NCI-H2196 (cell line): ENCODE measurements at regions not wholly inside any gene's neighbourhood (a gene's known extent, or its start where the extent isn't known, plus 50 kb on each side); places are given as distances from the start of the nearest gene placed in this dataset.

Experiments
- DNase-seq: peaks from one replicate; lab custom pipeline; 2025; ENCODE audit not compliant: unreplicated experiment; lab: John Stamatoyannopoulos, UW

DNA sequence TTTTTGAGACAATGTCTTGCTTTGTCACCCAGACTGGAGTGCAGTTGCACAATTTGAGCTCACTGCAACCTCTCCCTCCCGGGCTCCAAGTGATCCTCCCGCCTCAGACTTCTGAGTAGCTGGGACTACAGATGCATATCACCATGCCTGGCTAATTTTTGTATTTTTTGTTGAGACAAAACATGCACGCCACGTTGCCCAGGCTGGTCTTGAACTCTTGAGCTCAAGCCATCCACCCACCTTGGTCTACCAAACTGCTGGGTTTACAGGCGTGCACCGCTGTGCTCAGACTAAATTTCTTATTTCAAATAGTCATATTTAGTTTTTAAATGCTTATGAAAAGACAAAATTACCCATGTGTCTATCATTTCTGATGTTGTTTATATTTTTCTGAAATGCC, 2324.1 kb downstream of the MAT2B start:
- DNase-seq = no peak

DNA sequence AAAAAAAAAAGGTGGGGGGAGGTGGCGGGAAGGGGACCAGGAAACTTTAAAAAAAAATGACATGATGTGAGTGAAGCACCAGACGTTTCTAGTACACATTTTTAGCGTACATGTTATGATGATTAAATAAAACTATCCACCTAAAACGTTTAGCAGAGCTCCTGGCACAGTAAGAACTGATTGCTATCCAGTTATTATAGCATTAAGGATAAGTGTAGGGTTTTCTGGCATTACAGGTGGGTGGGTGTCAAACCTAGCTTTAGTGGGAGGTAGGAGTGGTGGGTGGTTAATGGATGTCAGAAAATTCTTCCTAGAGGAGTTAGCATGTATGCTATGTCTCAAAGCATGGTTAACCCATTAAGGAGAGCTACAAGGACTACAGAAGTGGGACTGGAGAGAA, 2329.5 kb downstream of the MAT2B start:
- no peak for DNase-seq

DNA sequence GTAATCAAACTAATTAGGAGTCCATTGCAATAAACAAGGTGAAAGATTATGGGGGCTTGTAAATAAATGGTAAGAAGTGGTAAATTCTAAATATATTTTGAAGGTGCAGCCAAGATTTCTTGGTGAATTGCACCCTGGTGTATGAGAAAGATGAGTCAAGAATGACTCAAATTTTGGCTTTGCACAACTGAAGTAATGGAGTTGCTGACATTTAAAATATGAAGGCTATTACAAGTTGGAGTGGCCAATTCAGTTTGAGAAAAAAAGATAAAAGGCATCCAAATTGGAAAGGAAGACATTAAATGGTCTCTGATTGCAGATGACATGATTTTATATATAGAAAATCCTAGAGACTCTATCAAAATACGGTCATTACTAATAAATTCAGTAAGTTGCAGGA, 2330.6 kb downstream of the MAT2B start:
- DNase-seq = no peak

DNA sequence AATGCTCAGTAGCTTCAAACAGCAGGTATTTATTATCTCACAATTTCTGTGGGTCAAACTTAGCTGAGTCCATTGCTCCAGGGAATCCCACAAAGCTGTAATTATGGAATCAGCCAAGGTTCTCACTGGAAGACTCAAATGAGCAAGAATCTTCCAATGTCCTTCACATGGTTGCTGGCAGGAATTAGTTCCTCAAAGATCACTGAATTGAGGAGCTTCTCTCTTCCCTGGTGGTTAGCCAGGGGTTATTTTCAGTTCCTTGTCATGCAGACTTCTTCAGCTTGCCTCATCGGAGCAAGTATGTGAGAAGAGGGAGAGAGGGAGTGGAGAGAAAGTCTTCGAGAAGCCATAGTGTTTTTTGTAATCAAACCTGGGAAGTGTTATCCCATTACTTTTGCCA, 2331.9 kb downstream of the MAT2B start:
- no peak for DNase-seq

DNA sequence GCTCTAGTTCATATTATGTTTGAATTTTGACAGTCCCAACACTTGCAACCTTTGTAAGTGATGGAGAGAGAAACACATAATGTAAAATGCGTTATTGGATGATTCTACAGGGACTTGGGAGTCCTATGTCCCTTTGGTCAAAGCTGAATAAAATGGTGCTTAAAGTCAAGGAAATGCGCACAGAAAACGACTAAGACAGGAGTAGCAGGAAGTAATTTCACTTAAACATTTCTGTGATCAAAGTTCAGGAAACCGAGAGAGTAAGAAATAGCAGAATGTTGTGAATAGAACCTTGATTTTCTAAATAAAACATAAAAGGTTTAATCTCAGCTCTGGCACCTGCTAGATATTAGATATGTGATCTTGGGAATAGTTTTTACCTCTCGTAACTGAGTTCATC, 2339.2 kb downstream of the MAT2B start:
- DNase-seq = no peak

DNA sequence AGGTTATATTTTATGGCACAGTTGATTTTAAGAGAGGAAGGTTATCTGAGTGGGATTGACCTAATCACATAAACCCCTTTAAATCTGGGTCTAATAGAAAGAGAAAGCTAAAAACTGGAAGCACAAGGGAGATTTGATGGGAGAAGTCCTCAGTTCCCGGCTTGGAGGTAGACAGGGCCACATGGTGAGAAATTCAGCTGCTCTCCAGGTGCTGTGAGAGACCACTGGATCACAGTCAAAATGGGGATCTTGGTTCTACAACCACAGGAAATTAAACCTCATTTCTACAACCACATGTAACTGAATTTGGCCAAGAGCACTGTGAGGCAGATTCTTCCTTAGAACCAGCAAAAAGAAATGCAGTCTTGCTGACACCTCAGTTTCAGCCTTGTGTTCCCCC, 2352.7 kb downstream of the MAT2B start:
- no peak for DNase-seq

DNA sequence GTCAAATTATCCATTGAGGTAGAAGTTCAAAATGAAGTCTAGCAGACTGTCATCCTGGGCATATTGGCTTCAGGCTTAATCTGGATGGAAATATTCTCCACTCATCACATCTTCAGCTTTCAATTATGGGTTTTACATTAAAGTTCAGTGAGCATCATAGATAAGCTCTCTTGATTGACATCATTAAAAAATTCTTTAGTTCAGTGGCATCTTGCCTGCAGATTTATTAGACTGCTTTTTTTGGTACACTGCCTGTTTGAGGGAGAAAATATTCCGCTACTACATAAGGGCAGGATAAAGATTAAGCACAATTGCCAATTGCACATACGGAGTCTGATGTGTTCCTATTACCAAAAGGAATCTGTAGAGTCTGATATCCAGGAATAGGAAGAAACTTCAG, 2353.8 kb downstream of the MAT2B start:
- DNase-seq = no peak

DNA sequence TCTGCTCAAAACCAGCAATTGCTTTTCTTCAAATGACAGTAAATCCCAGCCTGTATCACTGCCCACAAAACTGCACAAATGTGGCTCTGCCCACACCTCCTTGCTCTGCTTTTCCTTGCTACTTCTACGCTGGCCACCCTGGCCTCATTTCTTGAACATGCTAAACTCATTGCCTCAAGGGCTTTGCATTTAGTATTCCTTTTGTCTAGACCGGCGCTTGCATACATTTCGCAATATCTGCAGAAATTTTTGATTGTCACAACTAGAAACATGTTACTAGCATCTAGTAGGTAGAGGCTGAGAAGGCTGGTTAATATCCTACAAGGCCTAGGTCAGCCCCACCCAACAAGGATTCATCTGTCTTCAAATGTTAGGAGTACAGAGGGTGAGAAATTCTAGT, 2357.8 kb downstream of the MAT2B start:
- no peak for DNase-seq

DNA sequence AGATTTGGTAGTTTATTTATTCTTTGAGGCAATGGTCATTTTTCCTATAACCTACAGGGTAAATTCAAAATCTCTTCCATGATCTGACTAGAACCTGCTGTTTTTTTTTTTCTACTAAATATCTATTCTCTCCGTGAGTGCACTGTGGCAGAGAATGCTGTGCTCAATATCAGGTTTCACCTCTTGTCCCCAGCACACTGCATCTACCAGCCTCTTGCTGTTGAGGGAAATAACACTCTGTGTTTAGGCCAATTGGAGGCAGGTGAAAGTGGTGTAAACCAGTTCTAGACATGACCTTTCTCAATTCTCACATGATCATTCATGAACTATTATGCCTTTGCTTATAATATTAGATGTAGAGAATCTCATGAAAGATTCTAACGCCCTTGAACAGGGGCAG, 2365.9 kb downstream of the MAT2B start:
- DNase-seq = no peak

DNA sequence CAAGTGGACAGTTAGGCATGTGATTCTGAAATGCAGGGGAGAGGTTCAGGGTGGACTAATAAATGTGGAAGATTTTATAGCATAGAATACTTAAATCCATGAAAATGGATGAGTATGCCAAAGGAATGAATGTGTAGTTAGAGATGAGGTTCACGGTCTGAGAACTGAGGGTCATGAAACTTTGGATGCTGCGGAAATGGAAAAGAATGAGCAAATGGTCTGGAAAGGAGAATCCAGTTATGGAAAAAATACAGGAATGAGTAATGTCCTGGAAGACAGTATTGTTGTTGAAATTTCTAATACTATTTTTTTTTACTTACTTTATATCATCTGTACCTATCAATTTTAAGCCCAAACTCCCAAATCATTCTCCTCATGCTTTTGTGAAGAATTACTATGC, 2369.4 kb downstream of the MAT2B start:
- DNase-seq = no peak

DNA sequence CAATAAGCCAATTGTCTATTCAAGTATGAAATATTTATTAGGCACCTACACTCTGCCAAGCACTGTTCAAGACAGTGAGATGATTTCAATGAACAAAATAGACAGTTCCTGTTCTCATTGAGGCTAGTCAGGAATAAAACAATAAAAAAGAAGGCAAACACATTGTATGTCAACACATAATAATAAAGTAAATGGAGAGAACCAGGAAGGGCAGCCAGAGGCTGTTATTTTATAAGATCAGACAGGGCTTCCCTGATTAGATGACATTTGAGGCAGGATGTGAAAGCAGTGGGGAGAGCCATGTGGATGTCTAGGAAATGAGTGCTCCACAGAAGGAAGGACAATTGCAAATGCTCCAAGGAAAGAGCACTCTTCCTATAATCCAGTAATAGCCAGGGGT, 2371.1 kb downstream of the MAT2B start:
- DNase-seq = no peak

DNA sequence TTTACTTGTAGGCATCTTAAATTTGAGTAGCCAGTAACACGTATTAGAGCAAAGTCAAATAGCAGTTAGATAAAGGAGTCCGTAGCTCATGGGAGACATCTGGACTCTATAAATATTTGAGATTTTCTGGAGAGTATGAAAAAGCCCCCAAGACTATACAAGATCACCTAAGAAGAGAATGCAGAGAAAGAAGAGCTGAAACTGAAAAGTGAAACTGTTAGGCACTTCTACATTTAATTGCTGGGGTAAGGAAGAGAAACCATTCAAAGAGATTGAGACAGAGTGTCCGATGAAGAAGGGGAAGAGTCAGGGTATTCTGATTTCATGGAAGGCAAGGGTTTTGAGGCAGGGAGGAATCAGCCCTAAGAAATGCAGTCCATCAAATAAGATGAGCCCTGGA, 2372.1 kb downstream of the MAT2B start:
- no peak for DNase-seq

DNA sequence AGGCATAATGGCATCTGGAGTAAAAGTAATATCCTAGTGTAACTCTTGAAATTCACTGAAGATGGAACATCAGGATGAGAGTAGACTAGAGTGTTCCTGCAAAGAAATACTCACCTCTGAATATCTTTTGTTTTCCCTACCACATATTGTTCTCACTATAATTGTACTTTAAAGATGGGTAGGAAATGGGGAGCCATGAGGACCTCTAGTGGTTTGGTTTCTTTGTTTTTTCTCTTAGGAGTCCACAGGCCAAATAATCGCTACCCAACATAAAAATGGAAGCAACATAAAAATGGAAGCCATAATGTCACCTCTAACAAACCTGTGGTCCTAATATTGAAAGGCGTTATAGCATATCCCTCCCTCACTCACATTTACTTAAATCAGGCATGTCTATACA, 2375.8 kb downstream of the MAT2B start:
- DNase-seq = no peak

DNA sequence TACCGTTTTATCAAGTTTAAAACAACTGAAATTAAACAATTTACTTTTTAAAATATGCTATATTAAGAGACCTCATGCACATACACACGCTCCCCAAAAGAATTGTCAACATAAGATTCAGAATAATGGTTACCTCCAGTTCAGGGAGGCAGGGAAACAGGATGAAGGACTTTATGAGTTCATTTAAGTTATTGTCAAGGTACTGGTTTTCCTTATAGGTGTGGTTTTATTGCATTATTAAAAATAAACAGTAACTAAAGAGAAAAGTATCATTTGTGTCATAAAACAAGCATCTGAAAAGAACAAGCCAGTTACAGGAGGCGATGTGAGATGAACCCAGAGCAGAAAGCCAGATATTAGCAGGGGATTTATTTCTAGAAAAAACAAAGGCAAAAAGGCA, 2376.7 kb downstream of the MAT2B start:
- DNase-seq = no peak

DNA sequence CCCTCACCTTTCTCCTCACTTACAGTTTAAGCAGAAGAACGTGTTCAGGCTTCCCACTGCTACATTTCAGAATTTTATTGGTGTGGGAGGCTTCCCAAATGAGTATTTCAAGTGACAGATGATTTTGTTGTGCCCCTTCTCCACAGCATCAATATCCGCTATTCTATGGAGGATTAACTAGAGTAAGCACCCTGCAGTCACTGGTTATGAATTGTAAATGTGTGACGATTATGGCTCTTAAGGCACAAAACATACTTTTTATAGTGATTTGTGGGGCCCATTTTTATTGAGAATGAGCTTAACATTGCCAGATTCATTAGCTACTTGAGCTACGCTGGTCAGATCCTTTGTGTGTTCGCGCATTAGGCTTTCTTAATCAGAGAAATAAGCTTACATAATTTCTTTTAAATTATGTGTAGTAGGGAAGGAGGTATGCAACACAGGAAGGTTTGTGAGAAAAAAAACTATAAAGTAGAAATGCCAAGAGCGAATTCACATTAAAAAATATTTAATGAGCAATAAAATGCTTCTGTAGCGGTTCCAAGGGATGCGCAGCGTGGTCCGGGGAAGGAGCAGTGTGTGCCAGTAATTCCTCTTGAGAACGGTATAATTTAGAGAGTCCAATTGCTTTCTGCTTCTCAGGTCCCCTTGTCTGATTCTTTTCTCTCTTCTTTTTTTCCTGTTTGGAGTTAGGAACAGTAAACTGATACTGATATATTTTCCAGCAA, 2380.4 kb downstream of the MAT2B start:
- DNase-seq = no peak

DNA sequence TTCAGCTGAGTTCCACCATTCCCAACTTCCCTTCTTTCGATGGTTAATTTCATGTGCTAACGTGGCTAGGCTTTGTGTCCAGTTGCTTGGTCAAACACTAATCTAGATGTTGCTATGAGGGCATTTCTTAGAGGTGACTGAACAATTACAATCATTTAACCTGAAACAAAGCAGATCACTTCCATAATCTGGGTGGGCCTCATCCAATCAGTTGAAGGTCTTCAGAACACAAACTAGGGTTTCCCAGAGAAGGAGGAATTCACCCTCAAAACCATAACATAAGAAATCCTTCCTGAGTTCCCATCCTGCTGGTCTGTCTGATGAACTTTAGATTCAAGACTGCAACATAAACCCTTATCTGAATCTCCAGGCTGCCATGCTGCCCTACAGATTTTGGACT, 2381.7 kb downstream of the MAT2B start:
- no peak for DNase-seq

DNA sequence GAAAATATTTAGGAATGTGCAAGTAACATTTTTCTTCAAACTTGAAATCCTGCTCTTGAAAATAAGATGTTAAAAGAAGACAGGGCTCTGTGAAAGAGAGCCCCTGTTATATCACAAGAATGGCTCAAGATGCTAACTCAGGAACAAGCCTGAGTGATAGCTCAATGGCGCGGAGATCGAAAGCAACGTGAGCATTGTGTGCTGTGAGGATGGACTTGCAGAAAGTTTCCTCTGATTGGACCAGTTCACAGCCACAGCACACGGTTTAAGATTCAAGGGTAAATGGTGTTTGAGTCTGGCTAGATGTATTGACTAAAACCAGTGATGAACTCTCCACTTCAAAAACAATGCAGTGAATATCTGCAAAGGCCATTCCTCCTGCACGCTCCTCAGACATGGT, 2387.0 kb downstream of the MAT2B start:
- no peak for DNase-seq

DNA sequence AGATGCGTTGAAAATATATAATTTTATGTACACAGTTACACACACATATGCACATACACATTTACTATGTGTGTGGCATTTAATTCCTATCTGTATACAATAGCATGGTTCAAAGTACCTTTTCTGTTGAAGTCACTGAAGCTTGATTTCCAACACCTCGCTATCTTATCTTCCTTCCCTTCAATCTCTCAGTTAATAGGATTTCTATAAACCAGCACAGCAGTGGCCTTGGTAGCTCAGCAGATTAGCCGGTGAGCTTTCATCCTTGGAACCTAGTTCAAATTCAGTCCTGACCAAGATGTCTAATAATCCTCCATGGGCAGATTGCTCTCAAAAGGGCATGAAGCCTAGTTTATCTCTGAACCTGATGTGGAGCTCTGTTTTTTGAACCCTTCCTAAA, 2389.5 kb downstream of the MAT2B start:
- no peak for DNase-seq

DNA sequence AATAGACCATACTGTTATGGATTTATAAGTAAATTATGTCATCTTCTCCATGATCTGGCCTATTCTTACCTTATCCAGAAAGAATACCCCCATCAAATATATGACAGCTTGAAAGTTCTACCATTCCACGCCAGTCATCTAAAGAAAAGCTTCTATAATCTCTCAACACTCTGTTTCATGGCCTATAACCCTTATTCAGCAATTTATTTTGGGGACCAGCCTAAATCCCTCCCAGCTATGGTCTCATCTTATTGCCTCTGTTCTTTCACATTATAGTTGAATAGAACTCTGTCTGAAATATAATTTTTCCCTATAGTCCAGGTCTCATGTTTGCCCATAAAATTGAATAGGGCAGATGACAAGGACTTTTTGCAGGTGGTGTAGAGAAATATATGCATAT, 2387.6 kb upstream of the WWC1 start:
- DNase-seq = no peak

DNA sequence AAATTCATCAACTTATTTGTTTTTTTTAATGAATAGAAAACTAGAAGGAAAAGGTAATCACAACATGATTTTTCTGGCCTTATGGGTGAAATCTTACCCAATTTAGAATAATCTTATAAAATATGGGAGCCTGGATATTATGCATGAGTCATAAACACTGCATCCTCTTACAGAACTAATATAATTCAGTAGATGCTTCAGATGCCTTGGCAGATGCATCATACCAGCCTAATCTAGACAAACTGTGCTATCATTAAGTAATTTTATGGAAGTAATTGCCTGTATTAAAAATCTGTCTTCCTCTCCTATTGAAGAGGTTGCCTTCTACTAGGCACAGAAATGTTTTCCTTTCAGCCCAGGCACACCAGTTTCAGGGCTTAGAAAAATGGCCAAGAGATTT, 2384.6 kb upstream of the WWC1 start:
- DNase-seq = no peak

DNA sequence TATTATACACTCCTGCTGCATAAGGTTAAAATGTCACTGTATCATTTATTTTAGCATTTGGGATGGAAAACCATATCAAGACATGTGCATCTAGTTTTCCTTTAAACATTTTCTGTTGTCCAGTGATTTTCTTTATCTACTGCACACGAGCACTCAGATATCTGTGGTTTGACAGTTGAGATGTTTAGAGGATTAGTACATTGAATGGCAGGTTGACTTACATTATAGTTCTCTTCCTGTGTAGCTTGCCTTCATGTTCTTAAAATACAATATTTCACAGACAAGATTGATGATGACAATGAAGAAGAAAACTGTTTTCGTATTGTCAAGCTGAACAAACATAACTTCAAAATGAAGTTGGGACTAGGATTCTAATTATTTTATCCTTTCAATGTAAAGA, 2378.4 kb upstream of the WWC1 start:
- DNase-seq = no peak

DNA sequence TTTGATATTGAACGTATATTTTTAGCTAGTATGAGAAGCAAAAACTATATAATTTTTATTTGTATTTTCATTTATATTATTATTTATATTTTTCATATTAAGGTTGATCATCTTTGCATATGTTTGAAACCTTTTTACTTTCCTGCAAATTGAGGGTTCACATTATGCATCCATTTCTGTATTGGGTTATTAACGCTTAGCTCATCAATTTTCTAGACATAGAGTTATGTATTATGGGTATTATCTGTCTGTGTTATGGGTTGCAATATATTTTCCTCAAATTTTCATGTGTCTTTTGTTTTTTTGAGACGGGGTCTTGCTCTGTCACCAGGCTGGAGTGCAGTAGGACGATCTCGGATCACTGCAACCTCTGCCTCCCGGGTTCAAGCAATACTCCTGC, 2377.0 kb upstream of the WWC1 start:
- DNase-seq = no peak

DNA sequence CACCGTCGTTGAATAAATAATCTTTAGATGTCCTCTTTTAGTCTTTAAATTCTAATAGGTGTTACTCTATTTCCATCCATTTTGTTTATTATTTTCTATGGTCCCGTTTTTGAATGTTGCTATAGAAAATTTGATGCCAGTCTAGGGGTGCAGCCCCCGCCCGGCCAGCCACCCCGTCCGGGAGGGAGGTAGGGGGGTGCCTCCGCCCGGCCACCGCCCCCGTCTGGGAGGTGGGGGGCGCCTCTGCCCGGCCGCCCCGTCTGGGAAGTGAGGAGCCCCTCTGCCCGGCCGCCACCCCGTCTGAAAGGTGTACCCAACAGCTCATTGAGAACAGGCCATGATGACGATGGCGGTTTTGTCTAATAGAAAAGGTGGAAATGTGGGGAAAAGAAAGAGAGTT, 2372.2 kb upstream of the WWC1 start:
- no peak for DNase-seq

DNA sequence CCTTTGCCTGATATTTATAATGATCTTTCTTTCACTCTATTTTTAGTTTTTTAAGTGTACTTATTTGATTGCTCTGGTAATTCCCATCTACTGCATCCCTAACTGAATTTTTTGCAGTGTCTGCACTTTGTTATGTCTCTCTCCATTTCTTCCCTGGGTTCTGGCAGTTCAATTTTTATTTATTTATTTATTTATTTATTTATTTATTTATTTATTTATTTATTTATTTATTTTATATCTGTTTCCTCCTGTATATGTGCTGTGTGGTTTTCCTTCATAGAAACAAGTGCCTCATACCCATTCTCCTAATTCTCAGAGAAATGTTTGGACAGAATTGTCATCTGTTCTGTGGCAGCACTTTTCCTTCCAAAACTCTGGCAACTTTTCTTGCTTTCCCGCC, 2370.8 kb upstream of the WWC1 start:
- DNase-seq = no peak
